HCT116 (cell line): ENCODE measurements at regions not wholly inside any gene's neighbourhood (a gene's known extent, or its start where the extent isn't known, plus 50 kb on each side); places are given as distances from the start of the nearest gene placed in this dataset.

Experiments used
- ATAC-seq: fragments of 200-7000 bp; cut with Tn5 transposase; 2 replicates; pipeline ENCODE4 v1.9.1; 2020; ENCODE audit warnings: mild to moderate bottlenecking, moderate library complexity
- BruUV-seq: library from RNA; stranded (reverse); fragments of 400-500 nt; replicated peaks from 2 replicates; lab custom pipeline; 2021; lab: Mats Ljungman, UMichigan
- CTCF ChIA-PET: fragments of 300-600 bp; sonication (Branson Sonifier 250); formaldehyde crosslinking; loops from one replicate; lab custom pipeline; 2021; ENCODE audit warnings: antibody characterized with exemption; lab: Charles Lee
- POLR2A ChIA-PET: fragments of 300-600, 350-600 bp; sonication (Branson Sonifier 250); formaldehyde crosslinking; loops from one replicate; lab custom pipeline; 2021; ENCODE audit warnings: antibody characterized with exemption; lab: Charles Lee
- RAD21 ChIA-PET, 2 experiments: fragments of 300-600 bp; sonication (Branson Sonifier 250); formaldehyde crosslinking; loops; one replicate each; lab custom pipeline; 2023; ENCODE audit warnings: low total read pairs in 2 of 2; ENCODE audit not compliant: uncharacterized antibody in 2 of 2, unreplicated experiment in 2 of 2, low non-redundant PET in 1 of 2; lab: Charles Lee
- DNase-seq: peaks from one replicate; pipeline ENCODE4 v3.0.0-alpha.2; 2010; ENCODE audit warnings: low read depth, low spot score
- H2AFZ ChIP-seq: fragments of 200-600 bp; shearing (Covaris generic), sonication (generic); 2 replicates; pipeline ENCODE4 v1.6.1; 2017; ENCODE audit warnings: low read depth, mixed run types, mixed read lengths, antibody characterized with exemption, low read length; ENCODE audit not compliant: poor library complexity, severe bottlenecking
- H3K27ac ChIP-seq: 2 replicates; pipeline ENCODE4 v1.5.1; 2012; ENCODE audit warnings: low read depth, low read length
- H3K27me3 ChIP-seq: fragments of 200-600 bp; sonication (generic); 2 replicates; pipeline ENCODE4 v1.6.1; 2016; ENCODE audit warnings: mixed run types, low read length, mixed read lengths; ENCODE audit not compliant: insufficient read depth
- H3K36me3 ChIP-seq, 2 experiments: fragments of 200-500 bp in 1 of 2; fragments of 200-600 bp in 1 of 2; sonication (Bioruptor generic) in 1 of 2; sonication (generic) in 1 of 2; 2 replicates each; pipeline versions ENCODE4 v1.5.1 to v1.6.1; 2014 to 2016; ENCODE audit warnings: low read length in 2 of 2, inconsistent platforms in 1 of 2, mixed read lengths in 1 of 2, mixed run types in 1 of 2; ENCODE audit not compliant: insufficient read depth in 2 of 2, control insufficient read depth in 1 of 2
- H3K4me1 ChIP-seq, 2 experiments: fragments of 200-600 bp in 1 of 2; sonication (generic) in 1 of 2; 2 replicates each; pipeline versions ENCODE4 v1.5.1 to v1.6.1; 2012 to 2017; ENCODE audit warnings: low read length in 2 of 2, inconsistent platforms in 1 of 2, mild to moderate bottlenecking in 1 of 2, mixed read lengths in 1 of 2, mixed run types in 1 of 2, moderate library complexity in 1 of 2; ENCODE audit not compliant: insufficient read depth in 2 of 2, control insufficient read depth in 1 of 2
- H3K4me2 ChIP-seq: fragments of 200-600 bp; sonication (generic); 2 replicates; pipeline ENCODE4 v1.6.1; 2017; ENCODE audit warnings: mixed run types, low read length, mixed read lengths
- H3K4me3 ChIP-seq, 2 experiments: fragments of 200-600 bp in 1 of 2; sonication (generic) in 1 of 2; replicated peaks in 1 of 2; 2 replicates each; pipeline ENCODE4 v1.5.1; 2011 to 2016; ENCODE audit warnings: low read length in 2 of 2, control low read depth in 1 of 2, low read depth in 1 of 2, mild to moderate bottlenecking in 1 of 2, mixed read lengths in 1 of 2, mixed run types in 1 of 2
- H3K79me2 ChIP-seq: fragments of 200-600 bp; sonication (generic); 2 replicates; pipeline ENCODE4 v1.6.1; 2017; ENCODE audit warnings: mild to moderate bottlenecking, mixed run types, low read length, moderate library complexity, mixed read lengths; ENCODE audit not compliant: insufficient read depth
- H3K9ac ChIP-seq: fragments of 200-600 bp; sonication (generic); 2 replicates; pipeline ENCODE4 v1.6.1; 2016; ENCODE audit warnings: low read length, mixed read lengths
- H3K9me2 ChIP-seq: fragments of 200-600 bp; sonication (generic), shearing (Covaris generic); 2 replicates; pipeline ENCODE4 v1.6.1; 2017; ENCODE audit warnings: mixed run types, mild to moderate bottlenecking, moderate library complexity; ENCODE audit not compliant: insufficient read depth
- H3K9me3 ChIP-seq, 2 experiments: fragments of 200-500 bp in 1 of 2; fragments of 200-600 bp in 1 of 2; sonication (Bioruptor generic) in 1 of 2; sonication (generic) in 1 of 2; 2 replicates each; pipeline ENCODE4 v1.6.1; 2014 to 2017; ENCODE audit warnings: low read length in 2 of 2, mixed read lengths in 2 of 2, inconsistent platforms in 1 of 2, low read depth in 1 of 2, mild to moderate bottlenecking in 1 of 2, mixed run types in 1 of 2, moderate library complexity in 1 of 2; ENCODE audit not compliant: control insufficient read depth in 1 of 2, insufficient read depth in 1 of 2
- H4K20me1 ChIP-seq: fragments of 200-600 bp; sonication (generic), shearing (Covaris generic); 2 replicates; pipeline ENCODE4 v1.6.1; 2017; ENCODE audit warnings: mixed run types, mild to moderate bottlenecking, moderate library complexity; ENCODE audit not compliant: insufficient read depth
- ATF3 ChIP-seq: IDR thresholded peaks from 2 replicates; pipeline ENCODE4 v1.6.1; 2012
- CBX3 ChIP-seq: IDR thresholded peaks from 2 replicates; pipeline ENCODE4 v1.6.1; 2012; ENCODE audit warnings: low read depth
- EGR1 ChIP-seq: IDR thresholded peaks from 2 replicates; pipeline ENCODE4 v1.6.1; 2012; ENCODE audit warnings: low read depth
- ELF1 ChIP-seq: IDR thresholded peaks from 2 replicates; pipeline ENCODE4 v1.6.1; 2012; ENCODE audit warnings: low read depth, borderline replicate concordance
- EZH2 ChIP-seq: fragments of 200-600 bp; sonication (generic); IDR thresholded peaks from 2 replicates; pipeline ENCODE4 v1.6.1; 2017; ENCODE audit warnings: antibody characterized with exemption, mixed run types
- EZH2phosphoT487 ChIP-seq: fragments of 200-600 bp; IDR thresholded peaks from 2 replicates; pipeline ENCODE4 v1.6.1; 2018; ENCODE audit warnings: antibody characterized with exemption, borderline replicate concordance
- MAX ChIP-seq: IDR thresholded peaks from 2 replicates; pipeline ENCODE4 v1.6.1; 2012
- POLR2A ChIP-seq: IDR thresholded peaks from 2 replicates; pipeline ENCODE4 v1.7.0; 2011; ENCODE audit warnings: borderline replicate concordance; ENCODE audit not compliant: insufficient read depth, insufficient read length; ENCODE audit errors: extremely low read depth
- RAD21 ChIP-seq: IDR thresholded peaks from 2 replicates; pipeline ENCODE4 v1.6.1; 2012; ENCODE audit warnings: low read depth, mild to moderate bottlenecking
- REST ChIP-seq: IDR thresholded peaks from 2 replicates; pipeline ENCODE4 v1.6.1; 2012; ENCODE audit warnings: low read depth
- SIN3A ChIP-seq: IDR thresholded peaks from 2 replicates; pipeline ENCODE4 v1.6.1; 2012; ENCODE audit warnings: low read depth
- SRF ChIP-seq: IDR thresholded peaks from 2 replicates; pipeline ENCODE4 v1.6.1; 2012; ENCODE audit warnings: low read depth
- TCF7L2 ChIP-seq: IDR thresholded peaks from 2 replicates; pipeline ENCODE4 v1.7.0; 2011; ENCODE audit warnings: borderline replicate concordance, inconsistent platforms; ENCODE audit not compliant: insufficient read depth, insufficient read length; ENCODE audit errors: extremely low read depth
- YY1 ChIP-seq: IDR thresholded peaks from 2 replicates; pipeline ENCODE4 v1.6.1; 2011; ENCODE audit warnings: low read length, low read depth, moderate library complexity, mild to moderate bottlenecking; ENCODE audit not compliant: insufficient replicate concordance; ENCODE audit errors: extremely low read depth
- ZBTB33 ChIP-seq: IDR thresholded peaks from 2 replicates; pipeline ENCODE4 v1.6.1; 2011; ENCODE audit warnings: mild to moderate bottlenecking, low read length, moderate library complexity; ENCODE audit not compliant: insufficient replicate concordance; ENCODE audit errors: extremely low read depth
- ZFX ChIP-seq: fragments of 450-650 bp; IDR thresholded peaks from 2 replicates; pipeline ENCODE4 v1.6.1; 2017
- ZNF274 ChIP-seq: fragments of 200-500 bp; sonication (Bioruptor generic); IDR thresholded peaks from 2 replicates; pipeline ENCODE4 v1.6.1; 2014; ENCODE audit warnings: mild to moderate bottlenecking, low read depth, low read length, inconsistent platforms
- intact Hi-C: fragments of 100-400 bp; cut with micrococcal nuclease; formaldehyde crosslinking; loops from 2 replicates; pipeline ENCODE4 v1.10.0; 2022

GRCh38 chr18:34611904-34612303 is 98.2 kb upstream of the DTNA start:
- H3K79me2 ChIP-seq: no peaks in the 10 kb centered on the region
- TF ChIP-seq TCF7L2 (no peak), MAX (no peak), EZH2 (no peak), CBX3 (no peak), REST (no peak), ZFX (no peak), SIN3A (no peak), ZBTB33 (no peak), ZNF274 (no peak), POLR2A (no peak), YY1 (no peak), ATF3 (no peak), RAD21 (no peak), EGR1 (no peak), ELF1 (no peak), EZH2phosphoT487 (no peak), SRF (no peak)
- H3K9me3 ChIP-seq: no peaks in the 10 kb centered on the region
- H3K4me1 ChIP-seq: no peaks in the 10 kb centered on the region
- no peaks in the 10 kb centered on the region for H3K27me3 ChIP-seq
- ChIA-PET POLR2A (no interaction called here), RAD21 (no interaction called here), CTCF (no interaction called here)
- H3K9ac ChIP-seq: no peak overlapping the region
- no peaks in the 10 kb centered on the region; the same call in 1 of the 2 replicates for H4K20me1 ChIP-seq
- no peak overlapping the region for H3K4me3 ChIP-seq
- ATAC-seq: no peak
- no peak overlapping the region for H3K4me2 ChIP-seq
- H3K27ac ChIP-seq: no peak overlapping the region
- no peak for DNase-seq
- H3K9me2 ChIP-seq: no peaks in the 10 kb centered on the region
- no peaks in the 10 kb centered on the region for H3K36me3 ChIP-seq
- BruUV-seq: no TSS peak
- intact Hi-C loops: no loop called here
- no peak overlapping the region for H2AFZ ChIP-seq
